ENCODE measurements at regions not wholly inside any gene's neighbourhood (a gene's known extent, or its start where the extent isn't known, plus 50 kb on each side); places are given as distances from the start of the nearest gene placed in this dataset.

GRCh38 chrX:147764868-147765267 lies 146.9 kb upstream of the FMR1 start:
- POLR2A ChIA-PET: no interaction called here
- no peak for TF ChIP-seq CTCF (IDR thresholded peaks at IDR 0.05; ENCODE audit: insufficient read depth, low read depth, low read length)
- CTCF ChIA-PET: no interaction called here
- DNase-seq (ENCODE audit: low read depth): no peak
- Histone ChIP-seq H3K27me3 (ENCODE audit: control insufficient read depth, insufficient read depth, low read length) (no peaks in the 10 kb centered on the region), H3K36me3 (ENCODE audit: control insufficient read depth, insufficient read depth, low read length) (no peaks in the 10 kb centered on the region), H3K4me3 (ENCODE audit: low read depth, low read length) (no peak overlapping the region)

GRCh38 chrX:147770858-147771257 lies 140.9 kb upstream of the FMR1 start:
- TF ChIP-seq CTCF (IDR thresholded peaks at IDR 0.05; ENCODE audit: insufficient read depth, low read depth, low read length): no peak
- ChIA-PET CTCF (no interaction called here), POLR2A (no interaction called here)
- Histone ChIP-seq H3K36me3 (ENCODE audit: control insufficient read depth, insufficient read depth, low read length) (no peaks in the 10 kb centered on the region), H3K27me3 (ENCODE audit: control insufficient read depth, insufficient read depth, low read length) (no peaks in the 10 kb centered on the region), H3K4me3 (ENCODE audit: low read depth, low read length) (no peak overlapping the region)
- no peak for DNase-seq (ENCODE audit: low read depth)

- H3K36me3 ChIP-seq (ENCODE audit: control insufficient read depth, insufficient read depth, low read length): no peaks in the 10 kb centered on the region
- no peak for TF ChIP-seq CTCF (IDR thresholded peaks at IDR 0.05; ENCODE audit: insufficient read depth, low read depth, low read length)
- no peak for DNase-seq (ENCODE audit: low read depth)
- ChIA-PET CTCF (no interaction called here), POLR2A (no interaction called here)
- no peak overlapping the region for H3K4me3 ChIP-seq (ENCODE audit: low read depth, low read length)
- H3K27me3 ChIP-seq (ENCODE audit: control insufficient read depth, insufficient read depth, low read length): no peaks in the 10 kb centered on the region
Observed at GRCh38 chrX:147776988-147777387, 134.7 kb upstream of the FMR1 start.

- no peaks in the 10 kb centered on the region for H3K36me3 ChIP-seq (ENCODE audit: control insufficient read depth, insufficient read depth, low read length)
- no peak overlapping the region for H3K4me3 ChIP-seq (ENCODE audit: low read depth, low read length)
- no peaks in the 10 kb centered on the region for H3K27me3 ChIP-seq (ENCODE audit: control insufficient read depth, insufficient read depth, low read length)
- CTCF ChIA-PET: no interaction called here
- no peak for DNase-seq (ENCODE audit: low read depth)
- POLR2A ChIA-PET: no interaction called here
- TF ChIP-seq CTCF (IDR thresholded peaks at IDR 0.05; ENCODE audit: insufficient read depth, low read depth, low read length): no peak
Observed at GRCh38 chrX:147779173-147779572, 132.5 kb upstream of the FMR1 start.

GRCh38 chrX:147781844-147782243 lies 129.9 kb upstream of the FMR1 start:
- TF ChIP-seq CTCF (IDR thresholded peaks at IDR 0.05; ENCODE audit: insufficient read depth, low read depth, low read length): no peak
- ChIA-PET POLR2A (no interaction called here), CTCF (no interaction called here)
- H3K36me3 ChIP-seq (ENCODE audit: control insufficient read depth, insufficient read depth, low read length): no peaks in the 10 kb centered on the region
- DNase-seq (ENCODE audit: low read depth): no peak
- H3K27me3 ChIP-seq (ENCODE audit: control insufficient read depth, insufficient read depth, low read length): no peaks in the 10 kb centered on the region
- H3K4me3 ChIP-seq (ENCODE audit: low read depth, low read length): no peak overlapping the region

Data from BJ (cell line).